ENCODE measurements at regions not wholly inside any gene's neighbourhood (a gene's known extent, or its start where the extent isn't known, plus 50 kb on each side); places are given as distances from the start of the nearest gene placed in this dataset.

- H3K27ac ChIP-seq (ENCODE audit: low read depth): no peak overlapping the region
- no peaks in the 10 kb centered on the region for H3K4me1 ChIP-seq (ENCODE audit: insufficient read depth)
- no peaks in the 10 kb centered on the region for H3K36me3 ChIP-seq (ENCODE audit: insufficient read depth)
- no peak overlapping the region for H3K4me3 ChIP-seq (ENCODE audit: low read depth, low read length)
- DNase-seq (ENCODE audit: extremely low spot score): no peak
Measured at GRCh38 chr5:158165647-158166046, 306.7 kb upstream of the CLINT1 start.

GRCh38 chr5:158164296-158165047, 305.5 kb upstream of the CLINT1 start:
- DNase-seq (ENCODE audit: extremely low spot score): no peak
- WGBS: 69% methylated on average over 4 of the region's 4 CpGs
- no peak overlapping the region for H3K4me3 ChIP-seq (ENCODE audit: low read depth, low read length)
- H3K4me1 ChIP-seq (ENCODE audit: insufficient read depth): no peaks in the 10 kb centered on the region
- H3K27ac ChIP-seq (ENCODE audit: low read depth): no peak overlapping the region
- no peaks in the 10 kb centered on the region for H3K36me3 ChIP-seq (ENCODE audit: insufficient read depth)

DNA sequence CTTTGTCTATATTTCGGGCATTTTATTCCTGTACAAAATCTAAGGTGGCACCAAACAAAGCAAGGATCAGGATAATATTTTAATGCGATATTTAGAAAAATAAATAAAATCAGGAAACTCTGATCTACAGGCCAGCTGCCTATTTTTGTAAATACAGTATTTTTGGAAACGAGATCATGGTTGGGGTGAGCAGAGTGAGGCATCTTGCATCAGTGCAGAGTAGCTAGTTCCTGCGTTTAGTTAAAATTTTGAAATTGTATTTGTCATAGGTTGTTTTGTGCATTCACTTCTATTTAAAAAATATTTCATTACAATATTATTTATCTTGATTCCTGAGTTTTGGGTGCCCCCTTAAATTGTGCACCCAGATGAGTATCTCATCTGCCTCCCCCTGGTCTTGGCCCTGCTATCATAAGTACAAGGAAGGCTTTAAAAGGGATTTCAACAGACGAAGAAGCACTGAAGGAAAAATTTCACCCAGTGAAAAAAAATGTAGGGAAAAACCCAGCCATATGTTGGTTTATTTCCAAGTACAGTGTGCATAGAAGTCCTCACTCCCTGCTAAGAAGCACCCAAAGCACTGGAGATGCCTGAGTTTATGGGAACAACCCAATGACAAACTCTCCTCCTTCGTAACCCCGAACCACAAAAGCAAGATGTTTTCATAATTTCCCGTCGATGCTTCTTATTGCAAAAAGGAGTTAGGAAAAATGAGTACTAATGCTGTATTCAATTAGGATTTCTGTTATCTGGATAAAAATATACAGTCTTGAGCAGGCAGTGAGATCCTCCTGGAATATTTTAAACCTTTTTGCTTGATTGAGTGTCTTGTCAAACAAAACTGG, 304.7 kb upstream of the CLINT1 start:
- no peaks in the 10 kb centered on the region for H3K36me3 ChIP-seq (ENCODE audit: insufficient read depth)
- no peak overlapping the region for H3K27ac ChIP-seq (ENCODE audit: low read depth)
- no peak for DNase-seq (ENCODE audit: extremely low spot score)
- H3K4me3 ChIP-seq (ENCODE audit: low read depth, low read length): no peak overlapping the region
- WGBS: 77% methylated on average over 9 of the region's 9 CpGs
- H3K4me1 ChIP-seq (ENCODE audit: insufficient read depth): no peaks in the 10 kb centered on the region

GRCh38 chr5:158162479-158163034, 303.6 kb upstream of the CLINT1 start:
- no peak for DNase-seq (ENCODE audit: extremely low spot score)
- 76% methylated on average over 11 of the region's 11 CpGs for WGBS
- Histone ChIP-seq H3K36me3 (ENCODE audit: insufficient read depth) (no peaks in the 10 kb centered on the region), H3K4me3 (ENCODE audit: low read depth, low read length) (no peak overlapping the region), H3K27ac (ENCODE audit: low read depth) (no peak overlapping the region), H3K4me1 (ENCODE audit: insufficient read depth) (no peaks in the 10 kb centered on the region)

DNA sequence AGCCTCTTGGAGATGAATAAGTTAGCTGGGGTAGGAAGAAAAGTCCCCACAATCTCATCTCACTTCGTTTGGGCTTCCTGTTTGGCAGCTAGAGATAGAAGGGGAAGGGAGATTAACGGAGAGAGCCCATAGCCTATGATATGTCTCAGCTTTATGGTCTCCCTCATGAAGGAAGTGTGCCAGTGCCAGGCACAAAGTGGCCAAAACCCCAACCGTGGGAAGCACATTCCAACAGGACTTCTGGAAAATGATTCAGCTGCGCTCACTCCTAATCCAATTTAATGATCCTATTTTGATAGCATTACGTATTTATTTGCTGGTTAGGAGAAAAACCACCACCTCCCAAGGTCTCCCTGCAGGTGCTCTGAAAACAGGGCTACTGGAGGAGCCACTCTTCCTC, 303.1 kb upstream of the CLINT1 start:
- Histone ChIP-seq H3K4me1 (ENCODE audit: insufficient read depth) (no peaks in the 10 kb centered on the region), H3K4me3 (ENCODE audit: low read depth, low read length) (no peak overlapping the region), H3K36me3 (ENCODE audit: insufficient read depth) (no peaks in the 10 kb centered on the region), H3K27ac (ENCODE audit: low read depth) (no peak overlapping the region)
- no peak for DNase-seq (ENCODE audit: extremely low spot score)
- 61% methylated on average over 5 of the region's 5 CpGs for WGBS

DNA sequence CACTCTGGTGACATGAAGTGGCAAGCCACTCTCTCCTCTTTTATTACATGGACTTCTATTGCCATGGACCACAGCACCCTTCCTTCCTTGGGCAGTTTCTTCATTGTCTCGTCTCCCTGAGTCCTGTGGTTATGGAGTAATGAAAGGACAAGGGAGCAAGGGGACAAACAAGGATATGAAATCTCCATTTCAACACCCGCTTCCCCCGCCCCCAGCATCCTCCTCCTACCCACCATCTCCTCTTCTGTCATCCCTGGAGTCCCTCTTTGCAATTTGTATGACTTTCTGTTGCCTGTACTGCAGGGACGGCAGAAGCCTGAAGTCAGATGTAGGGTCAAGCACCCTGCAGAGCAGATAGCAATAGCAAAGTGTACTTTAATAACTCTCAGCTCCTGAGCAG, 300.7 kb upstream of the CLINT1 start:
- no peak overlapping the region for H3K4me3 ChIP-seq (ENCODE audit: low read depth, low read length)
- 90% methylated on average over 4 of the region's 4 CpGs for WGBS
- H3K4me1 ChIP-seq (ENCODE audit: insufficient read depth): no peaks in the 10 kb centered on the region
- DNase-seq (ENCODE audit: extremely low spot score): no peak
- no peak overlapping the region for H3K27ac ChIP-seq (ENCODE audit: low read depth)
- H3K36me3 ChIP-seq (ENCODE audit: insufficient read depth): no peaks in the 10 kb centered on the region

DNA sequence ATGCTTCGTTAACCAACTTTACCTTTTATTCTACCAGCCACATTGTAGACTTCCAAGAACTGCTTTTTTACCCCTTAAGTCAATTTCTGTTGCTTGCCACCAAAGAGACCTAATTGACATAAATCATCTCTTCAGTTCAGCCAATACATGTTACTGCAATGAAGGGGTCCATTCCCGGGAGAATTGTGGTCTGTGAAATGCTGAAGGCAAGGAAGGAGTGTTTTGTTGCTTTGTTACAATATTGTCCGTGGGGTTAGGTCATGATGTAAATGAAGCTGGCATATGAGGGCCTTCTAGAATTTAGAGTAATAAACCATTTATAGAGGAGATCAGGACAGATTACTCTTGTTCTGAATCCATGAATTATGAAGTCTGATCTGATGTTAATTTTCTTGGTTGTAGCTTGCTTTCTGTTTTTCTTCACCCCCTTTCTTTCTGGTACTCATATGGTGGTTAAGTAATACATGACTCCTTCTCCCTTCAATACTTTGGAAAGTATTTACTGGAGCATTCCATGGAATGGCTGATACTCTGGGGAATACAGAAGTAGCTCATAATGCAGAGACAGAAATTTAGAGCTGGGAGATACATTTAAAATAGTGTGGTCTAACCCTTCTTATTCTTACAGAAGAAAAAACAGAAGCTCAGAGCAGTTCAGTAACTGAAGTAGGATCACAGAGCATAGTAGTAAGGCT, 297.0 kb upstream of the CLINT1 start:
- H3K27ac ChIP-seq (ENCODE audit: low read depth): no peak overlapping the region
- no peak overlapping the region for H3K4me3 ChIP-seq (ENCODE audit: low read depth, low read length)
- no peak for DNase-seq (ENCODE audit: extremely low spot score)
- WGBS: 86% methylated on average over 3 of the region's 3 CpGs
- no peaks in the 10 kb centered on the region for H3K4me1 ChIP-seq (ENCODE audit: insufficient read depth)
- no peaks in the 10 kb centered on the region for H3K36me3 ChIP-seq (ENCODE audit: insufficient read depth)

GRCh38 chr5:158155067-158155466, 296.1 kb upstream of the CLINT1 start:
- no peak overlapping the region for H3K4me3 ChIP-seq (ENCODE audit: low read depth, low read length)
- 75% methylated on average over 4 of the region's 4 CpGs for WGBS
- H3K36me3 ChIP-seq (ENCODE audit: insufficient read depth): no peaks in the 10 kb centered on the region
- no peaks in the 10 kb centered on the region for H3K4me1 ChIP-seq (ENCODE audit: insufficient read depth)
- H3K27ac ChIP-seq (ENCODE audit: low read depth): no peak overlapping the region
- DNase-seq (ENCODE audit: extremely low spot score): no peak

DNA sequence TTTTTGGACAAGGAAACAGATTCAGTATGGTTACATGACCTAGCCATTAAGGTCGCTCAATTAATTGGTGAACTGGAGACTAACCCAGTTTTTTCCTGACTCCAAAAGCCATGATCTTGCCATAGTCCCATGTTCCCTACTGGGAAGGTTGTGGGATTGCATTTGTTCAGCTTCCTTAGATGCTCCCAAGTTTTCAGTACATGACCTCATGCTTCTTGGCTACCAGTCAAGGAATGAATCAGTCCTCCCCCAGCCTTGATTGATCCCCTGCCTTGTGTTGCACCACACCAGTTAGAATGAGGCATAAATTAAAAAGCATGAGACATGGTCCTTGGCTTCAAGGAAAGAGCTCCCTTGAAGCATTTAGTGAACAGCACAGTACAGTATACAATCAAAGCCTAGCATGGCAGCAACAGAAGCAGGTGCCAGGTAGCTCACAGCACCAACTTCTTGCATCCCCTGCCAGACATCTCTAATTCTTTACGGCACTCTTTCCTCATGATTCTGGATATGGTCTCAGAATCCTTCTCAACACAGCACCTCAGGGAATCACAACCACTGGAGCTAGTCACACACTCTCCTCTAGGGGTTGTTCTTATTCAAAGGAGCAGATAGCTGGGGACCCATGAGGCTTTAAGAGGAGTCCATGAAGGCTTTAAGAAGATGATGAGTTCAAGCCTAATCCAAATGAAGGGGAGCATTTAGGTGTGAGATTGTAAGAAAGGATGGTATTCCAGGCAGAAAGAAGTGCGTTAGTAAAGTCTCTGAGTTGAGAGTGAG, 295.5 kb upstream of the CLINT1 start:
- Histone ChIP-seq H3K36me3 (ENCODE audit: insufficient read depth) (no peaks in the 10 kb centered on the region), H3K4me1 (ENCODE audit: insufficient read depth) (no peaks in the 10 kb centered on the region), H3K27ac (ENCODE audit: low read depth) (no peak overlapping the region), H3K4me3 (ENCODE audit: low read depth, low read length) (no peak overlapping the region)
- no peak for DNase-seq (ENCODE audit: extremely low spot score)
- WGBS: 88% methylated on average over 3 of the region's 3 CpGs

DNA sequence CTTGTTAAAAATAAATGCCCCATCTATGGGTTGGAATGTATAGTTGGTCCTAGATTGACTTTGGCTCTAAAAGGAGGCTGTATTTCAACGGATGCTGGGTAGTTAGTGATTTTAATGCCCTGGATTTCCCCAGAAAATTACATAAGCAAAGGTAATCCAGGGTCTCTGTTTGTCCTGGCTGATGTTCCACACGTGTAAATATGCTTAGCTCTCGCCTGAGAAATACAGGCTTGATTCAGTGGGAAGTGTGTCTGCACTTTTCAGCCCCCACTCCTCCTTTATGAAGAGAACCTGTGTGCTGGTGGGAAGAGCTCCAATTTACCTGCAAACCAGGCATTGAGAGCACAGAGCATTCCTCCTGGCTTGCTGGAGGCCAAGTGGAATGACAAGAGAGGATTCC, 294.6 kb upstream of the CLINT1 start:
- no peak for DNase-seq (ENCODE audit: extremely low spot score)
- 61% methylated on average over 3 of the region's 3 CpGs for WGBS

GRCh38 chr5:158152136-158152535, 293.2 kb upstream of the CLINT1 start:
- Histone ChIP-seq H3K36me3 (ENCODE audit: insufficient read depth) (no peaks in the 10 kb centered on the region), H3K4me3 (ENCODE audit: low read depth, low read length) (no peak overlapping the region), H3K4me1 (ENCODE audit: insufficient read depth) (no peaks in the 10 kb centered on the region), H3K27ac (ENCODE audit: low read depth) (no peak overlapping the region)
- no peak for DNase-seq (ENCODE audit: extremely low spot score)
- WGBS: 90% methylated on average over 3 of the region's 3 CpGs

More for the DNA sequence above, 294.6 kb upstream of the CLINT1 start:
- Histone ChIP-seq H3K4me1 (ENCODE audit: insufficient read depth) (no peaks in the 10 kb centered on the region), H3K36me3 (ENCODE audit: insufficient read depth) (no peaks in the 10 kb centered on the region), H3K27ac (ENCODE audit: low read depth) (no peak overlapping the region), H3K4me3 (ENCODE audit: low read depth, low read length) (no peak overlapping the region)

DNA sequence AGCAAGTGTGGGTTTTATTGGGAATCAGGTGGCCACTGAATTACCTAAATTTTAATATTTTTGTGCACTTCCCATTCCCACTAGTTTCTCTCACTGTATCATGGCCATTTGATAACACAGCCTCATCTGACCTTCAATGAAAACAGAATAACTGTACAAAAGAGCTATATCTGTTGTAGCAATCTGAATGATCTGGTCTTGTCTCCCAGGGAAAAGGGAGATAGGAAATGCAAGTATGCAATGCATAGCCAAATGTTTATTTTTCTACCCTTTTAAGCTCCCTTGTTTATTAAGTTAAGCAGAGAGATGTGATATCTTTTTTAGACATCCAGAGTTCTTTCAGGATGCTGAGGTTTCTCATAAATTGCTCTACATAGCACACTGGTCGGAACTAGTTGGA, 288.3 kb upstream of the CLINT1 start:
- Histone ChIP-seq H3K27ac (ENCODE audit: low read depth) (no peak overlapping the region), H3K4me3 (ENCODE audit: low read depth, low read length) (no peak overlapping the region), H3K36me3 (ENCODE audit: insufficient read depth) (no peaks in the 10 kb centered on the region), H3K4me1 (ENCODE audit: insufficient read depth) (no peaks in the 10 kb centered on the region)
- DNase-seq (ENCODE audit: extremely low spot score): no peak
- 73% methylated on average over 1 of the region's 1 CpG for WGBS

GRCh38 chr5:158145827-158146226, 286.9 kb upstream of the CLINT1 start:
- Histone ChIP-seq H3K4me3 (ENCODE audit: low read depth, low read length) (no peak overlapping the region), H3K27ac (ENCODE audit: low read depth) (no peak overlapping the region), H3K36me3 (ENCODE audit: insufficient read depth) (no peaks in the 10 kb centered on the region), H3K4me1 (ENCODE audit: insufficient read depth) (no peaks in the 10 kb centered on the region)
- 72% methylated on average over 4 of the region's 4 CpGs for WGBS
- DNase-seq (ENCODE audit: extremely low spot score): no peak
